H1 (cell line): ENCODE measurements at regions not wholly inside any gene's neighbourhood (a gene's known extent, or its start where the extent isn't known, plus 50 kb on each side); places are given as distances from the start of the nearest gene placed in this dataset.

Source experiments
- CTCF ChIA-PET: fragments of 300-600 bp; sonication (Branson Sonifier 250); formaldehyde crosslinking; loops from one replicate; lab custom pipeline; 2021; ENCODE audit not compliant: partially characterized antibody; lab: Charles Lee
- POLR2A ChIA-PET: fragments of 300-600 bp; sonication (Branson Sonifier 250); formaldehyde crosslinking; loops from one replicate; lab custom pipeline; 2021; ENCODE audit warnings: inconsistent platforms; ENCODE audit not compliant: partially characterized antibody; lab: Charles Lee
- DNase-seq, 2 experiments: peaks; one replicate each; pipeline versions ENCODE4 v3.0.0 to v3.0.0-alpha.2; 2010 to 2022; ENCODE audit warnings: low spot score in 2 of 2, low read depth in 1 of 2, mixed read lengths in 1 of 2
- FAIRE-seq: peaks from 2 replicates; lab custom pipeline; 2011; peaks lifted over from hg19 to GRCh38; lab: Jason Lieb, UNC
- H2AFZ ChIP-seq: 2 replicates; pipeline ENCODE4 v1.8.1; 2012; ENCODE audit warnings: low read length, inconsistent platforms
- H2AK5ac ChIP-seq: 2 replicates; pipeline ENCODE4 v1.6.1; 2013; ENCODE audit warnings: low read depth, low read length
- H2BK120ac ChIP-seq: replicated peaks from 2 replicates; pipeline ENCODE3; 2013; ENCODE audit warnings: low read depth, low read length, inconsistent platforms
- H2BK12ac ChIP-seq: 2 replicates; pipeline ENCODE4 v1.6.1; 2013; ENCODE audit warnings: low read depth, low read length
- H2BK15ac ChIP-seq: 2 replicates; pipeline ENCODE4 v1.6.1; 2013; ENCODE audit warnings: low read length
- H2BK20ac ChIP-seq: 2 replicates; pipeline ENCODE4 v1.6.1; 2013; ENCODE audit warnings: low read length
- H2BK5ac ChIP-seq: 2 replicates; pipeline ENCODE4 v1.6.1; 2013; ENCODE audit warnings: low read depth, low read length
- H3K14ac ChIP-seq: 2 replicates; pipeline ENCODE4 v1.6.1; 2013; ENCODE audit warnings: inconsistent platforms; ENCODE audit not compliant: insufficient read length
- H3K18ac ChIP-seq: 2 replicates; pipeline ENCODE4 v1.6.1; 2013; ENCODE audit warnings: low read length; ENCODE audit errors: extremely low read depth
- H3K23ac ChIP-seq: 2 replicates; pipeline ENCODE4 v1.6.1; 2013; ENCODE audit warnings: inconsistent platforms; ENCODE audit not compliant: insufficient read length
- H3K23me2 ChIP-seq: 2 replicates; pipeline ENCODE4 v1.6.1; 2013; ENCODE audit warnings: low read depth, low read length
- H3K27ac ChIP-seq: 2 replicates; pipeline ENCODE4 v1.6.1; 2011; ENCODE audit warnings: low read depth, low read length, inconsistent platforms
- H3K27me3 ChIP-seq, 4 experiments: replicated peaks in 1 of 4; 1 replicate in 1 of 4; 2 replicates in 3 of 4; pipeline versions ENCODE4 v1.6.1 to v1.8.1; 2011 to 2013; ENCODE audit warnings: low read length in 3 of 4, mild to moderate bottlenecking in 3 of 4, inconsistent platforms in 2 of 4, mixed read lengths in 2 of 4, moderate library complexity in 1 of 4; ENCODE audit not compliant: control insufficient read depth in 3 of 4, insufficient read depth in 3 of 4; ENCODE audit errors: extremely low read depth in 1 of 4
- H3K36me3 ChIP-seq, 4 experiments: 2 replicates each; pipeline versions ENCODE4 v1.6.1 to v1.8.1; 2011 to 2013; ENCODE audit warnings: mild to moderate bottlenecking in 4 of 4, low read length in 3 of 4, moderate library complexity in 2 of 4, control low read depth in 1 of 4, inconsistent platforms in 1 of 4; ENCODE audit not compliant: insufficient read depth in 4 of 4, control insufficient read depth in 2 of 4
- H3K4ac ChIP-seq: replicated peaks from 2 replicates; pipeline ENCODE3; 2013; ENCODE audit warnings: low read length, low read depth, mixed read lengths, inconsistent platforms; ENCODE audit not compliant: insufficient read length
- H3K4me1 ChIP-seq, 4 experiments: replicated peaks in 1 of 4; 1 replicate in 1 of 4; 2 replicates in 3 of 4; pipeline versions ENCODE4 v1.6.1 to v1.8.1; 2011 to 2013; ENCODE audit warnings: low read length in 3 of 4, inconsistent platforms in 2 of 4, mixed read lengths in 1 of 4; ENCODE audit not compliant: insufficient read depth in 4 of 4, control insufficient read depth in 3 of 4
- H3K4me2 ChIP-seq, 2 experiments: 2 replicates each; pipeline versions ENCODE4 v1.6.1 to v1.8.1; 2011 to 2013; ENCODE audit warnings: low read depth in 2 of 2, low read length in 2 of 2, control low read depth in 1 of 2, inconsistent platforms in 1 of 2, mild to moderate bottlenecking in 1 of 2; ENCODE audit not compliant: insufficient read depth in 1 of 2
- H3K4me3 ChIP-seq, 4 experiments: fragments of 200-600, 300-600 bp in 1 of 4; sonication (generic), shearing (Covaris generic), sonication (Bioruptor Twin) in 1 of 4; 2 replicates each; pipeline versions ENCODE4 v1.5.1 to v1.8.1; 2011 to 2016; ENCODE audit warnings: low read length in 4 of 4, low read depth in 3 of 4, control low read depth in 2 of 4, inconsistent platforms in 2 of 4, mild to moderate bottlenecking in 2 of 4, mixed read lengths in 1 of 4, moderate library complexity in 1 of 4; ENCODE audit not compliant: insufficient read depth in 2 of 4; ENCODE audit errors: extremely low read depth in 1 of 4
- H3K56ac ChIP-seq: replicated peaks from 2 replicates; pipeline ENCODE3; 2013; ENCODE audit warnings: low read depth, mild to moderate bottlenecking, mixed read lengths, low read length, inconsistent platforms; ENCODE audit not compliant: insufficient read length
- H3K79me1 ChIP-seq: 2 replicates; pipeline ENCODE4 v1.6.1; 2013; ENCODE audit warnings: low read depth, low read length, control low read depth
- H3K79me2 ChIP-seq, 2 experiments: 2 replicates each; pipeline versions ENCODE4 v1.6.1 to v1.8.1; 2012 to 2013; ENCODE audit warnings: low read length in 2 of 2, mild to moderate bottlenecking in 2 of 2, inconsistent platforms in 1 of 2; ENCODE audit not compliant: insufficient read depth in 2 of 2, control insufficient read depth in 1 of 2
- H3K9ac ChIP-seq, 4 experiments: replicated peaks in 1 of 4; 1 replicate in 1 of 4; 2 replicates in 3 of 4; pipeline versions ENCODE4 v1.6.1 to v1.8.1; 2011 to 2013; ENCODE audit warnings: low read depth in 3 of 4, low read length in 3 of 4, control low read depth in 2 of 4, mild to moderate bottlenecking in 2 of 4, moderate library complexity in 2 of 4, inconsistent platforms in 1 of 4; ENCODE audit errors: extremely low read depth in 1 of 4
- H3K9me3 ChIP-seq, 2 experiments: 2 replicates each; pipeline versions ENCODE4 v1.6.1 to v1.8.1; 2012 to 2013; ENCODE audit warnings: mild to moderate bottlenecking in 2 of 2, moderate library complexity in 2 of 2, control low read depth in 1 of 2, inconsistent platforms in 1 of 2, low read depth in 1 of 2, low read length in 1 of 2, mixed read lengths in 1 of 2; ENCODE audit not compliant: insufficient read depth in 2 of 2
- H4K20me1 ChIP-seq, 2 experiments: replicated peaks in 1 of 2; 2 replicates each; pipeline versions ENCODE3 to v1.8.1; 2011 to 2013; ENCODE audit warnings: inconsistent platforms in 2 of 2, low read length in 2 of 2, mild to moderate bottlenecking in 1 of 2; ENCODE audit not compliant: insufficient read depth in 2 of 2, control insufficient read depth in 1 of 2
- H4K5ac ChIP-seq: 2 replicates; pipeline ENCODE4 v1.6.1; 2013; ENCODE audit warnings: low read length, low read depth, mixed read lengths, inconsistent platforms; ENCODE audit not compliant: insufficient read length
- H4K8ac ChIP-seq: 2 replicates; pipeline ENCODE4 v1.8.0; 2013; ENCODE audit warnings: mild to moderate bottlenecking, moderate library complexity, low read length, inconsistent platforms; ENCODE audit not compliant: insufficient read depth; ENCODE audit errors: extremely low read depth
- H4K91ac ChIP-seq: replicated peaks from 2 replicates; pipeline ENCODE3; 2013; ENCODE audit warnings: low read length, mixed read lengths, inconsistent platforms; ENCODE audit not compliant: insufficient read length
- RAD21 ChIP-seq, 2 experiments: IDR thresholded peaks in 1 of 2; conservative IDR thresholded peaks in 1 of 2; 2 replicates each; pipeline ENCODE4 v1.6.1; 2011; ENCODE audit warnings: low read depth in 2 of 2, low read length in 2 of 2, improper control_type of control experiment in 1 of 2, inconsistent platforms in 1 of 2, mild to moderate bottlenecking in 1 of 2, moderate library complexity in 1 of 2
- SP1 ChIP-seq: IDR thresholded peaks from 2 replicates; pipeline ENCODE4 v1.6.1; 2011; ENCODE audit warnings: low read depth, low read length
- WGBS, 2 experiments: shearing (Covaris generic) in 1 of 2; methylation state at CpG; one replicate each; pipeline versions ENCODE4 v1.1.6 to v1.1.7; 2013 to 2015; ENCODE audit warnings: low lambda C conversion rate in 2 of 2, mixed read lengths in 2 of 2, inconsistent platforms in 1 of 2, low coverage in 1 of 2, missing lambda C conversion rate in 1 of 2; ENCODE audit not compliant: insufficient replicate concordance in 2 of 2, insufficient coverage in 1 of 2, insufficient read length in 1 of 2; ENCODE audit errors: extremely low coverage in 1 of 2, missing lambda C conversion rate in 1 of 2; 5-methylcytosine and 5-hydroxymethylcytosine counted together

DNA sequence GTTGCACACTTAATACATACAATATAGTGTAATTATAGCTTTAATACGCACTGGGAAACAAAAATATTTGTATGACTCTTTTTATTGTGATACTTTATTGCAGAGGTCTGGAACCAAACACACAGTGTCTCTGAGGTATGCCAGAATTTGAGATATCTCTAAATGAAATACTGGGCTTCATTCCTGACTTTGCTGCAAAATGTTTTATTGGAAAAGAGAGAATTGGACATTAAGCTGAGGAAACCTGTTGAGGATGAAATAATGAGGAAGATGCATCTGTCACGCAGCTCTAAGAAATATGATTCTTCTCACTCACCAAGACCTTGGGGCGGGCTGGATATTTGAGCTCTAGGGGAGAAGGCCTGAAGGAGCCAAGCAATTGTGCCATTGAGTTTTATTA lies 242.1 kb downstream of the CPE start:
- H2BK20ac ChIP-seq = no peak overlapping the region
- H3K4ac ChIP-seq = no peak overlapping the region
- TF ChIP-seq RAD21 (IDR thresholded peaks at IDR 0.05 in 1 of 2, conservative IDR thresholded peaks at IDR 0.05 in 1 of 2; ENCODE audit: low read depth in 2 of 2, low read length in 2 of 2) = no peak
- no peak for TF ChIP-seq SP1
- no peak overlapping the region for H3K23ac ChIP-seq
- H3K27ac ChIP-seq = no peak overlapping the region
- H4K8ac ChIP-seq = no peak overlapping the region
- H3K23me2 ChIP-seq = no peaks in the 10 kb centered on the region
- ChIA-PET CTCF (no interaction called here), POLR2A (no interaction called here)
- H4K91ac ChIP-seq = no peak overlapping the region
- no peaks in the 10 kb centered on the region for H4K20me1 ChIP-seq
- H2AK5ac ChIP-seq = no peak overlapping the region
- no peaks in the 10 kb centered on the region for H3K79me2 ChIP-seq
- H3K4me1 ChIP-seq = no peaks in the 10 kb centered on the region
- H3K27me3 ChIP-seq = no peaks in the 10 kb centered on the region
- H2BK12ac ChIP-seq = no peak overlapping the region
- no peak overlapping the region for H2BK5ac ChIP-seq
- no peaks in the 10 kb centered on the region for H3K79me1 ChIP-seq
- WGBS, 2 experiments = 93% methylated on average over 3 of the region's 3 CpGs; no CpG with 5 or more reads in 1 of the 2 experiments
- H2BK120ac ChIP-seq = no peak overlapping the region
- no peak overlapping the region for H3K56ac ChIP-seq
- H2AFZ ChIP-seq = no peak overlapping the region
- H3K36me3 ChIP-seq = no peaks in the 10 kb centered on the region
- FAIRE-seq (no peak), DNase-seq (no peak)
- no peak overlapping the region for H2BK15ac ChIP-seq
- H3K18ac ChIP-seq = no peak overlapping the region
- H3K9me3 ChIP-seq = no peaks in the 10 kb centered on the region
- H3K4me3 ChIP-seq = no peak overlapping the region
- H3K9ac ChIP-seq = no peak overlapping the region
- no peak overlapping the region for H3K14ac ChIP-seq
- H4K5ac ChIP-seq = no peak overlapping the region
- no peak overlapping the region for H3K4me2 ChIP-seq
